GM18519 (cell line): ENCODE measurements at regions not wholly inside any gene's neighbourhood (a gene's known extent, or its start where the extent isn't known, plus 50 kb on each side); places are given as distances from the start of the nearest gene placed in this dataset.

Source experiments
- ATAC-seq: cut with Tn5 transposase; IDR thresholded peaks from one replicate; pipeline ENCODE4 v1.9.1; 2021; ENCODE audit warnings: mild to moderate bottlenecking, moderate library complexity; ENCODE audit not compliant: unreplicated experiment, low FRiP score

GRCh38 chr6:8664700-8665099 lies 229.4 kb upstream of the SLC35B3 start:
- ATAC-seq: no peak

- ATAC-seq: no peak
These were observed 228.7 kb upstream of the SLC35B3 start for GRCh38 chr6:8664070-8664469.

GRCh38 chr6:8659404-8660189 lies 224.3 kb upstream of the SLC35B3 start:
- no peak for ATAC-seq

GRCh38 chr6:8658416-8658815 lies 223.1 kb upstream of the SLC35B3 start:
- ATAC-seq: no peak

- ATAC-seq: no peak
These were observed 222.2 kb upstream of the SLC35B3 start for GRCh38 chr6:8657522-8657921.

GRCh38 chr6:8655670-8656454 lies 220.5 kb upstream of the SLC35B3 start:
- ATAC-seq: no peak

GRCh38 chr6:8652710-8653109 lies 217.4 kb upstream of the SLC35B3 start:
- no peak for ATAC-seq

GRCh38 chr6:8651998-8652397 lies 216.7 kb upstream of the SLC35B3 start:
- ATAC-seq: no peak

GRCh38 chr6:8645212-8645611 lies 209.9 kb upstream of the SLC35B3 start:
- no peak for ATAC-seq

GRCh38 chr6:8644306-8644705 lies 209.0 kb upstream of the SLC35B3 start:
- ATAC-seq: no peak

- ATAC-seq: no peak
These were observed 207.5 kb upstream of the SLC35B3 start for GRCh38 chr6:8642854-8643253.

- ATAC-seq: no peak
These were observed 206.8 kb upstream of the SLC35B3 start for GRCh38 chr6:8642131-8642530.

GRCh38 chr6:8639928-8640649 lies 204.7 kb upstream of the SLC35B3 start:
- ATAC-seq: no peak

- ATAC-seq: no peak
These were observed 202.7 kb upstream of the SLC35B3 start for GRCh38 chr6:8637896-8638597.

- no peak for ATAC-seq
These were observed 198.4 kb upstream of the SLC35B3 start for GRCh38 chr6:8633762-8634161.

- no peak for ATAC-seq
These were observed 193.4 kb upstream of the SLC35B3 start for GRCh38 chr6:8628736-8629135.

GRCh38 chr6:8628063-8628462 lies 192.7 kb upstream of the SLC35B3 start:
- no peak for ATAC-seq

- peak; percentile 92 for ATAC-seq
These were observed 191.9 kb upstream of the SLC35B3 start for GRCh38 chr6:8627085-8627861.

- ATAC-seq: no peak
These were observed 189.3 kb upstream of the SLC35B3 start for GRCh38 chr6:8624665-8625064.

GRCh38 chr6:8623441-8623840 lies 188.1 kb upstream of the SLC35B3 start:
- ATAC-seq: no peak
